ENCODE measurements at regions not wholly inside any gene's neighbourhood (a gene's known extent, or its start where the extent isn't known, plus 50 kb on each side); places are given as distances from the start of the nearest gene placed in this dataset.

DNA sequence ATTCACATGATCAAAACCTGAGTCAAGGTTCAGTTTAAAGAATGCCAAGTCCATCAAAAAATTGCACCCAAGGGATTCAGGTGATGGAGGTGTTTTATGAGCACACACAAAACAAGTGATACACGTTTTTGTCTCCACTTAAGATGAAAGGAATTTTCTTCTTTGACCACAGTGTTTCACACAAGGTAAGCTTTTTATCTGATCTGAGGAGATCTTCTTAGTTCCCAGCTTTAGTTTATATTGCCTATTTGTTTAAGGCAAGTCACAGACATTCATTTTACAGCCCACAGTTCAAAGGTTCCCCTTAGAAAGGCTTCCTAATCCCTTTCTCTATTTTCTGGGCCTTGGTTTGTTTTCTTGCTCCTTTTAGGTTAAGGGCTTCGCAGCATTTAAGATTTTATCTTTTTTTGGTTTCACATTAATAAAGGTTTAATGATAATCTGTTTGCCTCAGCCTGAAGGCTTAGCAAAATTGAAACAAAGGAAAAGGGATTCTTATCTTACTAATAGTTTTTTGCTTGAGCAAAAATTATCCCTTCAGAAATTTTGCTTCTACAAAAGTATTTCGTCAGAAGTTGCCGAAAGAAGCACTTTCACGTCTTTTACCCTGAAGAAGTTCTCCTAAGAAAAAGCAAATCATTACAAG lies 420.5 kb upstream of the NAALADL2 start:
- CTCF ChIA-PET: no interaction called here
- ATAC-seq (ENCODE audit: low read depth) (no peak), DNase-seq (no peak)
- no peak overlapping the region for H3K27ac Mint-ChIP-seq
- peaks cover 11% of the 10 kb centered on the region for H3K4me1 Mint-ChIP-seq
- peaks cover 14% of the 10 kb centered on the region for H3K27me3 Mint-ChIP-seq
- H3K9me3 Mint-ChIP-seq: no peaks in the 10 kb centered on the region
- intact Hi-C loops (cut with micrococcal nuclease): no loop called here
- no peak overlapping the region for H3K4me3 Mint-ChIP-seq
- POLR2A ChIA-PET: no interaction called here
- TF ChIP-seq CTCF (IDR thresholded peaks at IDR 0.05): no peak
- no peaks in the 10 kb centered on the region for H3K36me3 Mint-ChIP-seq (ENCODE audit: low read depth)

DNA sequence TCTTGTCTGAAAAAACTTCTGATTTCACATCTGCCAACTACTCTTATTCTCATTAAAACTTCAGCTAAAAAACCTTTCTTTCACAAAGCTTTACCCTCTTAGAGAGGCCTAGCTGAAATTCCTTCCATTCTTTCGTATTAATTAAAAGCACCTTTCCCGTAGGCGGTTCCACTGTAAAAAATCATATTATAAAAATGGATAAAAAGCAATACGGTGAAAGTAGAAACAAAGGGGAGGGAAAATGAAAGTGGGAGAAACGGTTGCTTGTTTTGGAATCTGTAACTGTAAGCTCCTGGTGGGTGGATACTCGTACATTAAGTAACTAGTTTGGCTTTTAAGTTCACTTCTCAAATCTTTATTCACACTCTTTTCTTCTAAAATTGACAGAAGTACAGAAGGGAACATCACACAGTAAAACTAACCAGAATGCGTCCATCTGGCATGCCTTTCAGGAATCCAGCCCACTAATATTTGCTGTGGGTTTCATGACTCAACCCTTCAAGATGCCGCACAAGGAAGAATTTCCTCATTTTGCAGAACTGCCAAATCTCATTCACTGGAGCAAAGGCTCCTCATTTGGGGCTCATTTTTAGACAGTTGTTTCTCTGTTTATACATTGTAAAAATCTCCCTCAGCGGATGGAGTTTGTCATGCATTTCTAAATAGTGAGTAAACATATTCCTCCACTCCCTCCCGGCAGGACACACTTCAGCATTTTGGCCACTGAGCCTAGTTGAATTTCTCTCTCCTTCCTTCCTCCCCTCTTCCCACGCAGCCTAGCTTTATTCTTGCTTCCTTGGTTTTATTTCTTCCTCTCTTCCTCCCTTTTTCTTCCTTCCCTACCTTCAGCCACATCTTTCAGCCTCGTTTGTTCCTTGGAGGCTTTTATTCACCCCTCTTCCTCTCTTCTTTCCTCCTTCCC lies 419.5 kb upstream of the NAALADL2 start:
- Mint-ChIP-seq H3K27ac (no peak overlapping the region), H3K4me1 (peaks cover 11% of the 10 kb centered on the region), H3K36me3 (ENCODE audit: low read depth) (no peaks in the 10 kb centered on the region), H3K9me3 (no peaks in the 10 kb centered on the region), H3K4me3 (peak overlapping the region; percentile 35), H3K27me3 (peaks cover 14% of the 10 kb centered on the region)
- no peak for TF ChIP-seq CTCF (IDR thresholded peaks at IDR 0.05)
- intact Hi-C loops (cut with micrococcal nuclease): no loop called here
- ChIA-PET POLR2A (no interaction called here), CTCF (no interaction called here)
- ATAC-seq (ENCODE audit: low read depth) (no peak), DNase-seq (no peak)

GRCh38 chr3:174440253-174440701 lies 418.9 kb upstream of the NAALADL2 start:
- Mint-ChIP-seq H3K4me1 (peaks cover 11% of the 10 kb centered on the region), H3K27ac (no peak overlapping the region), H3K36me3 (ENCODE audit: low read depth) (no peaks in the 10 kb centered on the region), H3K4me3 (peak overlapping the region; percentile 35), H3K27me3 (peaks cover 14% of the 10 kb centered on the region), H3K9me3 (no peaks in the 10 kb centered on the region)
- no peak for TF ChIP-seq CTCF (IDR thresholded peaks at IDR 0.05)
- DNase-seq (no peak), ATAC-seq (ENCODE audit: low read depth) (no peak)
- POLR2A ChIA-PET: no interaction called here
- intact Hi-C loops (cut with micrococcal nuclease): no loop called here
- CTCF ChIA-PET: no interaction called here

DNA sequence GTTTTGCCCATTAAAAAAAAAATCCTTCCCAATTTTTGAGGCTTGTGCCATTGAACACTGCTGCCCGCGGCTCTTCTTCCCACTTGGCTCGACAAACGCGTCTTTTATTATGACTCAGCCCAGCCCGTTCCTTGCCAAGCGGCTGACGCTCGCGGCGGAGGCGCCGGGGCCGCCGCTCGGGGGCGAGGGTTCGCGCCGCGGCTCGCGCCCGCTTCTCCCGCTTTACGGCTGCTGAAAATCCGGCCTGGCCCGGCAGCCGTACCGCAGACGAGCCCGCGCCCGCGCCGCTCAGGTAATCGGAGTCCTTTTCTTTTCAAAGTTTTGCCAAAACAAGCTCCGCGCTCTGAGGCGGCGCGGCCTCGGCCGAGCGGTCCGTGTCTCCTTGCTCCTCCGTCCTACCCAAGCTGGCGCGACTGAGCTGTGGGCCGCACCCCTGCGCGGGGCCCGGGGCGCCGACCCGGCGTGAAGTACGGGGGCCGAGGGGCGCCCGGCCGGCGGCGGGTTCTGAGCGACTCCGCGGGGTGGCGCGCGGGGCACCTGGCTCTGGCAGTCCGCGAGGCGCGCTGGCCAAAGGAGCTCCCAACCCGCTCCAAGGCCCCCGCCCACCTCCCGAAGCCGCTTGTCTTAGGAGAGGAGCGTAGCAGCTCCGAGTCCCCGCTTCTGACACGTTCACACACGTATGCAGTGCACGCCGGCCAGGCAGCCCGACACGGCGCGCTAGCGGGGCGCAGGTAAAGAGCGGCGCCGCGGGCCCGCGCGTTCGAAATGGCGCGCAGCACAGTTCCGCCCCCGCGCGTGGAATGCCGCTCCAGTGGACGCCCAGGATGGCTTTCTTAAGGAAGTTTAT lies 418.2 kb upstream of the NAALADL2 start:
- ChIA-PET POLR2A (no interaction called here), CTCF (no interaction called here)
- intact Hi-C loops (cut with micrococcal nuclease): no loop called here
- H3K27ac Mint-ChIP-seq: no peak overlapping the region
- H3K27me3 Mint-ChIP-seq: peaks cover 14% of the 10 kb centered on the region
- H3K9me3 Mint-ChIP-seq: no peaks in the 10 kb centered on the region
- peak; percentile 25 for DNase-seq
- H3K4me1 Mint-ChIP-seq: peaks cover 11% of the 10 kb centered on the region
- peak; percentile 57 for ATAC-seq (ENCODE audit: low read depth)
- TF ChIP-seq CTCF (IDR thresholded peaks at IDR 0.05): no peak
- peak overlapping the region; percentile 69 for H3K4me3 Mint-ChIP-seq
- no peaks in the 10 kb centered on the region for H3K36me3 Mint-ChIP-seq (ENCODE audit: low read depth)

All from activated B cell treated with CpG ODN at 0.5 μM for 24 hours (primary cell).